NCI-H345 (cell line): ENCODE measurements at regions not wholly inside any gene's neighbourhood (a gene's known extent, or its start where the extent isn't known, plus 50 kb on each side); places are given as distances from the start of the nearest gene placed in this dataset.

Experiments used
- DNase-seq: peaks from one replicate; lab custom pipeline; 2025; lab: John Stamatoyannopoulos, UW

DNA sequence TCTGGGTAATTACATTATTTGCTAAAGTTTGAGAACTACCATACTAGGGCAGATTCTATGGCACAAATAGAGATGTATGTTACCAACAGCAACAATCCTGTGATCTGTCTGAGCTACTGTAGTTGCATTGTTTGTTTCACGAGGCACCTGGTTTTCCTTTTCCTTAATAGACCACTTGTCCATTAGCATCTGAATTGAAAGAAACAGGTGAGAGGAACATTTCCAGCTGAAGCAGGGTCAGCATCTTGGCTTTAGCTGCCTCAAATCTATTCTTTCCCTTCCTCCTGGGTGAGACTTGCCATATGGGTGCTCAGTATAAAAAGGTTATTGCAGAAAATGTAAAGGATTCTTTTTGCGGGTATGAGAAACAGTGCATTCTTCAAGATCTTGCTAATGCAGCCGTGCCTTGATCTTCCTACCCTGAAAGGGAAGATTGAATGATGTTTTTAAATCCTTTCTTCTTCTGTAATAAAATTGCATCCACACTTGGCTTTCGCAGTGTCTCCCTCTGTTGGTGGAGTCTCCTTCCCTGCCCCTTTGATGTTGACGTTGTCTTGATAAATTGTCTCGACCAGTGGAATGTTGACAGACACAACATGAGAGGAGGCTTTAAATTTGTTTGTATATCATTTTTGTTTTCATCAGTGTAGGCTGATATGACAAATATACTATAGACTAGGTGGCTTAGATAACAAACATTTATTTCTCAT lies 118.0 kb upstream of the BRINP1 start:
- peak; percentile 9 for DNase-seq

DNA sequence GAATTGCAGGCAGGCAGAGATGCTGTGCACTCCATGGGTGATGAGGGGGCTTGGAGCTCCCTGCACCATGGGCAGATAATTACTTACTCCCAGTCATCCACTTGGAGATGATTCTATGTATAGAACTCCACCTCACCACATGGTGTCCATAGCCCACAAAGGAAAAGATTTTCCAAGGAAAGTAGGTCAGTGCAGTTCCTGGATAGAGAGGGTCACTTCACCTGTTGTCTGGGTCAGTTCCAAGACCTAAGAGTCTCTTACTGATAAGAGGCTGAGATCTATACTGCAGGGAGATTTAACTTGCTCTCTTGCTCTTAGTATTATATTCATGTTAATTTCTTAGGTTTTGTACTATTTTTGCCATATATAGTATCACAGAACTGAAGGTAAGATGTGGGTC lies 113.9 kb upstream of the BRINP1 start:
- DNase-seq, result no peak

DNA sequence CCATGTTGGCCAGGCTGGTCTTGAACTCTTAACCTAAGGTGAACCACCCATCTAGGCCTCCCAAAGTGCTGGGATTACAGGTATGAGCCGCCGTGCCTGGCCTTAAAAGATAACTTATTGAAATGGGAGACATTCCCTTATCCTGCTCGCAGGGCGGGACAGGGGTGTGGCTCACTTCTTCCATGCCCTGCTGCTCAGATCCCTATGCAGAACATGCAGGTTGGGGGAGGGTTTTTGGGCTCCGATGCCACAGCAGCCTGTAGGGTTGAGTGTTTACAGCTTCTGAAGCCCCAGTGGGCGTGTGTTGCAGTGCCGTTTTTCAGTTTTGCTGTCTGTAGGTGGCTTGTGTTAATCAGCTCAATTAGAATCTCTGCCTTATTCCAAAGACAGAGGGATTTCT lies 108.0 kb upstream of the BRINP1 start:
- no peak for DNase-seq

DNA sequence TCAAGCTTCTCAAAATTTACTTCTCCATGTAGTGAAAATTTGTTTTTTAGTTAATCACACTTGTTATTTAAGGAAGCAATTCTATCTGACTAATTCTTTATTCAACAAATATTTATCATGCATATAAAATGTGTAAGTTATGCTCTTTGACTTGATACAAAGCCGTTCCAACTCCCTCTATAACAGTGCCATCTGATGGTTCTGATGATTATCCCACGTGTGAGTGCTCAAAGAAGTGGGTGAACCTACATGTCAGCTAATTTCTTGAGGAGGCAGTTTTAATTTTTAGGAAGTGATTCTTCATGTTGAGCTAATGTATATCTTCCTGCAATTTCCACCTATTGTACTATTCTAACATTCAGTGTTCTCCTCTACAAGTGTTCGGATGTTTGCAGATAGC lies 88.8 kb upstream of the BRINP1 start:
- no peak for DNase-seq

DNA sequence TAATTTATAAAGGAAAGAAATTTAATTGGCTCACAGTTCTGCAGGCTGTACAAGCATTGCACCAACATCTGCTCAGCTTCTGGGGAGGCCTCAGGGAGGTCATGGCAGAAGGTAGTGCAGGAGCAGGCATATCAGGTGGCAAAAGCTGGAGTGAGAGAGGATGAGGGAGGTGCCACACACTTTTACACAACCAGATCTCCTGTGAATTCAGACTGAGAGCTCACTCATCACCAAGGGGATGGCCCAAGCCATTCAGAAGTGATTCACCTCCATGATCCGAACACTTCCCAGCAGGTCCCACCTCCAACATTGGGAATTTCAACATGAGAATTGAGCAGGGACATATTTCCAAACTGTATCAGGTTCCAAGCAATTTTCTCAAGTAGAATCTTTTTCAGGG lies 84.7 kb upstream of the BRINP1 start:
- DNase-seq, result no peak

DNA sequence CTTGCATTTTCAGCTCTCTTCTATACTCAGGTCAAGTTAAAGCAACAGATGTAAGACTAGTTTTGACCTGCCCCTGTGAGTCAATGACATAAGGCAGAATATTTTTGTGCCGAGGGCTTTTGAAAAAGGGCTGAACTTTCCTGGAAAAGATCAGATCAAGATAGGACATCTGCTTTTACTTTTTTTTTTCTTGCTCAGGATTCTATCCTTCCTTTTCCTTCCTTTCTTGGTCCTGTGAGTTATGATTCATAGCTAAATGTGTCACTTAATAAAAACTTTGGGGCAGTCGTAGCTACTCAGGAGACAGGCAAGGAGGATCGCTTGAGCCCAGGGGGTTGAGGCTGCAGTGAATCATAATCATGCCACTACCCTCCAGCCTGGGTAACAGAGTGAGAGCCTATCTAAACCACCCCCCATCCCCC lies 84.3 kb upstream of the BRINP1 start:
- no peak for DNase-seq

DNA sequence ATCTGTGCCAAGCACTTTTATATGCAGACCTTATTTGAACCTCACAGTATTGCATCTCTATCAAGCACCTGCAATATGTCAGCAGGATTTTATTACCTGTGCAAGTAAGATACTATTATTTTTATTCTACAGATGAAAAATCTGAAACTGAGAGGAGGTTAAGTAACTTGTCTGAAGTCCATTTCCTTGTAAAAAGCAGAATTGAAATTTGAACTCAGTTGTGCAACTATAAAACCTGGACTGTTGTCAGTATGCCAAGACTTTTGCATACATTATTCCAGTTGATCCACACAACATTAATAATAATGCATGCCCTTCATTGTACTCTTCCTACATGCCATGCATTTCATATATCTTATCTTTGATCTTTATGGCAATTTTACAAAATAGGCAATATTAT lies 82.2 kb upstream of the BRINP1 start:
- no peak for DNase-seq

DNA sequence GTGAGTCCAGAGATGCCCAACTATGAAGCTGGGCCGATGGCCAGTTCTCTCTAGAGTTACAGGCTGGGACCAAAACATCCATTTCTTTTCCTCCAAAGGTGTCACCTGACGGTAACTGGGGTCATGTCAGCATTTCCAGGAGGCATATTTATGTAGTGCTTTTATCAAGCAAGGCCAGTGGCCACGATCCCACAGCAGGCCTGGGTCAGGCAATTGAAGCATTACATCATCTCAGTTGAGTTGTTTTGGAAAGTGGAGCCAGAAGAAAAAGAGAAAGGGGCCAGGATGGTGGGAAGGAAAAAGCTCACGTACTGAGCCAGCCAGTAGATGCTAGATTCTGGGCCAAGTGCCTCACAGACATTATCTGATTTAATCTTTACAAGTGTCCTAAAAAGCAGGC lies 73.9 kb upstream of the BRINP1 start:
- no peak for DNase-seq

DNA sequence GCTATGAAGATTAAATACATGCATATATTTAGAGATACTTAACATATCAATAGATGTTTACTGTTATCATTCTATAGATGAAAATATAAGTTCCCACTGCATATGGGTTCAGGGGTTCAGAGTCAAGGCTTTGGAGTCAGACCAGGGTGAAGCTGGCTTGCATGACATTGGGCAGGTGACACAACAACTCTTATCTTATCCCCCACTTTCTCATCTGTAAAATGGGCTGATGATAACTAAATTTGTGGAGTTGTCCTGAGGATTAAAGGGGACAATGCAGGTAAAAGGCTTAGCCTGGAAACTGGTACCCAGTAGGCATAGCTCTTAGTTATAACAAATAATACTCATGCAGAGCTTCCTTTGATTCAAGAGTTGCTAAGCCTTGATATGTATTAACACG lies 72.6 kb upstream of the BRINP1 start:
- DNase-seq, result no peak

DNA sequence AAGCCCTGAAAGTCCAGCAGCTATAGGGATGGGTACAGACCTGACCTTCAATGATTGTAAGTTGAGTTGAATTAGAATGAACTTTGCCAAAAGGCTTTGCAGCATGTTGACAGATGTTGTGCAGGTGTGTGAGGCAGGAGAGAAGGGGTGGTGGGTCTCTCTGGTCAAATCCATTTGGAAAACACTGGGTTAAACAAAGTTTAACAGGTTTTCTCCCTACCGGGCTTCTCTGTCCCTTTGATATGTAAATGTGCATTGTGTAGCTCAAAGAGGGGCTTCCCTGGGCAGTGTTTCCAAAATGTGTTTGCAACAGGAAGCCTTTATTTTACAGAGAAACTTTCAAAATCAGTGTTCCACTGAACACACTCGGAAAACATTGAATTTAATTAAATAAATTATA lies 72.1 kb upstream of the BRINP1 start:
- DNase-seq, result no peak

DNA sequence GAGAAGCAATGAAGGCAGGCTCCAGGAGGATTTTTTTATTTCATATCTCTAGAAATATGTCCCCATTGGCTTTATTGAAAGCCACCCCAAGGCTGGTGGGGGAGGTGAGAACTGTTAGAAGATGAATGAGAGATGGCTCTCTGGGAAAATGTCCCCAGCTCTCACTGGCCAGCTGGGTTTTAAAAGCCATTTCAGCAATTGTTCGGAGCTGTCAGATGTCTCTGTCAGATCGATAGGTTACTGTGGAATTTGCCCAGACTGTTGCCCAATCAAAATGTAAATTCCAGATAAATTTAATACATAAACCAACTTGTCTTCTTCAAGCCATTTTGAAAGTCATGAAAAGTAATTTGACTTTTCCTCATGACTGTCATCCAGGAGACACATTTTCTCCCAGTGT lies 67.0 kb upstream of the BRINP1 start:
- no peak for DNase-seq

DNA sequence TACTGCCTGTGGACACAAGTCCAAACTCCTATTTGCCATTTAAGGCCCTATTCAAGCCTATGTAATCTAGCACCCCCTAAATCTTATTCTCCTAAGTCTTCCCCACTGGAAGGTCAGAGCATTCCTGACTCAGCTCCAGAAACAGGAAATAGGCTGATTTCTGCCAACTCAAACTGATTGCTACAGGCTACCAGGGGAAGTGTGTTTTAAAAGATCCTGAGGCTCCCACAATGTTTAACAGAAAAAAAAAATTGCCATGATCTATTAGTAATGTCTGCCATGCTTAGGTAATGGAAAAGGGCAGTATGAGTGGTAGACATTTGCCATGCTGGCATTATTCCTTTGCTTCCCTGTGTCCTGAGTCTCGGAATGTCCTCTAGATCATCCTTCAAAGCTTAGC lies 65.8 kb upstream of the BRINP1 start:
- no peak for DNase-seq

DNA sequence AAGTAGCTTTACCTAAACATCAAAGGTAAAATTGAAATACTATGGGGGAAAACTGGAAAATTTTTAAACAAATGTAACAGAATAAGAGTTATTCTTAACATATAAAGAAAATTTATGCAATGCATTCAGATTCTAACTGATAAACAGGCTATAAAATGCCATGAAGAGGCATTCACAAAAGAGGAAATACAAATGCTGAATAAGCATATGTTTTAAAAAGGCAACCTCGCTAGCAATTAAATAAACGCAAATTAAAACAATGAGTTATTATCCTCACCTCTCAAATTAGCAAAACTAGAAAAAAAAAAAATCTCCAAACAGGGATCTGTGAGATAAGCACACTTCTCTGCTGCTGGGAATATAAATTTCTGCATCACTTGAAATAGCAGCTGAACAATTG lies 63.2 kb upstream of the BRINP1 start:
- DNase-seq, result no peak

DNA sequence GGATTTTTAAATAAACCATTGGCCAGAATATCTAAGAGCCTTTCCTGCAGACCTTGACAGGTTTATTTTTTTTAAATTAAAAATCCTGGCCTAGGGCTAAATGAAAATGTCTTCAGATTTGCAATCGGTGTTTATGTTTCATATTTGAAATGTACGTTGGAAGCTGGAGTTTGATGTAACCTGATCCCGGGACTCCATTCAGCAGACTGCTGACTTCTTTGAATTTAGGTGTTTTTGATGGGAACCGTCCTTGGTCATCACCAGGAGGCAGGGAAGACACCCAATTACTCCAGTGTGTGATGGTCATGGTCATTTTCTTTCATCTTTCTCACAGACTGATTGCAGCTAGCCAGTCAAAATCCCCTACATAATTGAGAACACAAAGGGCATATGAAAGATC lies 60.1 kb upstream of the BRINP1 start:
- DNase-seq, result no peak

DNA sequence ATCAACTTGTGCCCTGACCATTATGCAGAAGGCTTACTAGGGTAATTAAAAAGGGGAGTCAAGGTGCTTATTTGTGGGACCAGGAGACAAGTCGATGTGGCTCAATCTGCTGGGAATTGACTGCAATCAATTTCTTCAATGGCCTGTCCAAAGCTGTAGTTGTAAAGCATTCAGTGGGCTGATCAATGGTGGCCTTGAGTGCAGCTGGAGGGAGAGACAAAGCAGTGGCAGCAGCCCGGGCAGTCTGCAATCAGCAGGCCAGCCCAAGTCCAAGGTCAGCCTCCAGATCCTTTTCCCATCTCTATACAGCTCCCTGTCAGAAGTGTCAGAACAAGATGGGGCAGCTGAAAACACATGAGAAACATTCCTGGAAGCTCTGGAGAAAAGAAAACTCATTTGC lies 51.0 kb upstream of the BRINP1 start:
- DNase-seq, result no peak
